ENCODE measurements at regions not wholly inside any gene's neighbourhood (a gene's known extent, or its start where the extent isn't known, plus 50 kb on each side); places are given as distances from the start of the nearest gene placed in this dataset.

- TF ChIP-seq CTCF (conservative IDR thresholded peaks at IDR 0.05; ENCODE audit: low read depth, low read length) = no peak
- no peak for TF ChIP-seq EZH2 (IDR thresholded peaks at IDR 0.05; ENCODE audit: low read length, unreplicated experiment)
These were observed 94.0 kb upstream of the RBPJ start for GRCh38 chr4:26226629-26227376.

Measured in PC-3 (cell line).